MCF 10A (cell line): ENCODE measurements at regions not wholly inside any gene's neighbourhood (a gene's known extent, or its start where the extent isn't known, plus 50 kb on each side); places are given as distances from the start of the nearest gene placed in this dataset.

ENCODE experiments used
- BruUV-seq: library from RNA; stranded (reverse); fragments of 400-500 nt; replicated peaks from 2 replicates; lab custom pipeline; 2021; lab: Mats Ljungman, UMichigan
- CTCF ChIA-PET: fragments of 300-600 bp; sonication (Branson Sonifier 250); formaldehyde crosslinking; extraction: SDS; loops from one replicate; lab custom pipeline; 2021; ENCODE audit warnings: antibody characterized with exemption, inconsistent platforms; lab: Yijun Ruan, JAX
- POLR2A ChIA-PET: fragments of 300-600, 350-650 bp; sonication (Branson Sonifier 250); formaldehyde crosslinking; extraction: SDS; loops from one replicate; lab custom pipeline; 2020; ENCODE audit warnings: antibody characterized with exemption, inconsistent platforms; lab: Yijun Ruan, JAX
- DNase-seq: peaks from one replicate; pipeline ENCODE4 v3.0.0-alpha.2; 2018; ENCODE audit not compliant: unreplicated experiment
- H3K27ac Mint-ChIP-seq: one replicate; pipeline ENCODE4 v1.8.0; 2022; ENCODE audit warnings: mild to moderate bottlenecking, low read depth, mixed read lengths; ENCODE audit not compliant: unreplicated experiment
- H3K27me3 Mint-ChIP-seq: one replicate; pipeline ENCODE4 v1.8.0; 2022; ENCODE audit warnings: mixed read lengths; ENCODE audit not compliant: insufficient read depth, unreplicated experiment
- H3K36me3 Mint-ChIP-seq: one replicate; pipeline ENCODE4 v1.8.0; 2022; ENCODE audit warnings: mild to moderate bottlenecking, moderate library complexity, mixed read lengths; ENCODE audit not compliant: insufficient read depth, unreplicated experiment
- H3K4me1 Mint-ChIP-seq: one replicate; pipeline ENCODE4 v1.8.0; 2022; ENCODE audit warnings: mixed read lengths; ENCODE audit not compliant: insufficient read depth, unreplicated experiment
- H3K4me3 Mint-ChIP-seq: one replicate; pipeline ENCODE4 v1.8.0; 2022; ENCODE audit warnings: mild to moderate bottlenecking, moderate library complexity, mixed read lengths; ENCODE audit not compliant: unreplicated experiment
- H3K9me3 Mint-ChIP-seq: one replicate; pipeline ENCODE4 v1.8.0; 2022; ENCODE audit warnings: mixed read lengths; ENCODE audit not compliant: unreplicated experiment
- CTCF ChIP-seq: fragments of 200-600 bp; IDR thresholded peaks from one replicate; pipeline ENCODE4 v1.8.0; 2022; ENCODE audit warnings: antibody characterized with exemption, mild to moderate bottlenecking; ENCODE audit not compliant: unreplicated experiment
- intact Hi-C: fragments of 100-400 bp; cut with micrococcal nuclease; formaldehyde crosslinking; loops from 2 replicates; pipeline ENCODE4 v1.14.1; 2022

GRCh38 chr5:17761326-17761725 is 127.1 kb downstream of the TAF11L14 start:
- no TSS peak for BruUV-seq
- Mint-ChIP-seq H3K4me1 (no peaks in the 10 kb centered on the region), H3K36me3 (no peaks in the 10 kb centered on the region), H3K9me3 (no peaks in the 10 kb centered on the region), H3K27ac (no peak overlapping the region), H3K27me3 (no peaks in the 10 kb centered on the region), H3K4me3 (no peak overlapping the region)
- POLR2A ChIA-PET, result no interaction called here
- no peak for DNase-seq
- intact Hi-C loops, result no loop called here
- CTCF ChIA-PET, result interaction anchor here (0.7 kb wide), 2 partner anchors 21 to 356 kb away, joined by 3 read pairs; no protein-coding TSS in a partner anchor
- TF ChIP-seq CTCF, result no peak

GRCh38 chr5:17763301-17763700 is 129.0 kb downstream of the TAF11L14 start:
- H3K4me3 Mint-ChIP-seq, result no peak overlapping the region
- no peak for DNase-seq
- POLR2A ChIA-PET, result no interaction called here
- CTCF ChIA-PET, result no interaction called here
- no peak for TF ChIP-seq CTCF
- no peaks in the 10 kb centered on the region for H3K27me3 Mint-ChIP-seq
- no peak overlapping the region for H3K27ac Mint-ChIP-seq
- no peaks in the 10 kb centered on the region for H3K4me1 Mint-ChIP-seq
- H3K9me3 Mint-ChIP-seq, result no peaks in the 10 kb centered on the region
- intact Hi-C loops, result no loop called here
- no TSS peak for BruUV-seq
- no peaks in the 10 kb centered on the region for H3K36me3 Mint-ChIP-seq

GRCh38 chr5:17766031-17766430 is 131.8 kb downstream of the TAF11L14 start:
- BruUV-seq, result no TSS peak
- Mint-ChIP-seq H3K36me3 (no peaks in the 10 kb centered on the region), H3K4me1 (no peaks in the 10 kb centered on the region), H3K27ac (no peak overlapping the region), H3K4me3 (no peak overlapping the region), H3K27me3 (no peaks in the 10 kb centered on the region), H3K9me3 (no peaks in the 10 kb centered on the region)
- no peak for DNase-seq
- ChIA-PET POLR2A (no interaction called here), CTCF (no interaction called here)
- intact Hi-C loops, result no loop called here
- no peak for TF ChIP-seq CTCF

- no peak overlapping the region for H3K27ac Mint-ChIP-seq
- intact Hi-C loops, result no loop called here
- no TSS peak for BruUV-seq
- no peaks in the 10 kb centered on the region for H3K27me3 Mint-ChIP-seq
- ChIA-PET POLR2A (no interaction called here), CTCF (interaction anchor here (0.6 to 0.8 kb wide), 2 partner anchors 22 to 307 kb away, joined by 3 to 4 read pairs; no protein-coding TSS in a partner anchor)
- H3K4me1 Mint-ChIP-seq, result no peaks in the 10 kb centered on the region
- TF ChIP-seq CTCF, result no peak
- no peak for DNase-seq
- H3K9me3 Mint-ChIP-seq, result no peaks in the 10 kb centered on the region
- H3K36me3 Mint-ChIP-seq, result no peaks in the 10 kb centered on the region
- H3K4me3 Mint-ChIP-seq, result no peak overlapping the region
Measured at GRCh38 chr5:17769277-17769676, 135.0 kb downstream of the TAF11L14 start.
